GM12878 (cell line): ENCODE measurements at regions not wholly inside any gene's neighbourhood (a gene's known extent, or its start where the extent isn't known, plus 50 kb on each side); places are given as distances from the start of the nearest gene placed in this dataset.
A peak's percentile ranks its signal among the peaks of the same experiment; 100 is the strongest.

ENCODE experiments used
- CREM ChIP-seq: IDR thresholded peaks from 2 replicates; pipeline ENCODE4 v1.6.1; 2014; ENCODE audit warnings: antibody characterized with exemption, low read depth
- CTCF ChIP-seq, 3 experiments: IDR thresholded peaks in 2 of 3; conservative IDR thresholded peaks in 1 of 3; 2 replicates each; pipeline ENCODE4 v1.5.1; 2011; ENCODE audit warnings: low read depth in 3 of 3, low read length in 3 of 3, mild to moderate bottlenecking in 3 of 3, control low read depth in 2 of 3, moderate library complexity in 2 of 3, inconsistent platforms in 1 of 3, mixed read lengths in 1 of 3; ENCODE audit not compliant: control insufficient read depth in 2 of 3, insufficient read depth in 1 of 3; ENCODE audit errors: extremely low read depth in 1 of 3
- EGR1 ChIP-seq, 2 experiments: IDR thresholded peaks; 1 replicate in 1 of 2; 2 replicates in 1 of 2; pipeline ENCODE4 v1.6.1; 2011 to 2012; ENCODE audit warnings: low read depth in 2 of 2, low read length in 2 of 2, borderline replicate concordance in 1 of 2, mild to moderate bottlenecking in 1 of 2, moderate library complexity in 1 of 2
- ETV6 ChIP-seq, 2 experiments: fragments of 450-650 bp in 1 of 2; IDR thresholded peaks in 1 of 2; conservative IDR thresholded peaks in 1 of 2; 2 replicates each; pipeline ENCODE4 v1.6.1; 2014; ENCODE audit warnings: antibody characterized with exemption in 1 of 2, borderline replicate concordance in 1 of 2, low read depth in 1 of 2, mild to moderate bottlenecking in 1 of 2, moderate library complexity in 1 of 2
- MLLT1 ChIP-seq: fragments of 450-650 bp; IDR thresholded peaks from 2 replicates; pipeline ENCODE4 v1.6.1; 2016; ENCODE audit warnings: mild to moderate bottlenecking
- RAD21 ChIP-seq: IDR thresholded peaks from 2 replicates; pipeline ENCODE4 v1.6.1; 2011; ENCODE audit warnings: mild to moderate bottlenecking, low read depth, low read length, moderate library complexity; ENCODE audit not compliant: insufficient read depth
- STAT3 ChIP-seq: IDR thresholded peaks from 2 replicates; pipeline ENCODE4 v1.6.1; 2011; ENCODE audit warnings: low read depth, low read length, improper control_type of control experiment

GRCh38 chr13:50123862-50124535, 108.8 kb downstream of the KCNRG start:
- TF ChIP-seq EGR1 (IDR thresholded peaks at IDR 0.05; ENCODE audit: borderline replicate concordance in 1 of 2, low read depth in 2 of 2, low read length in 2 of 2) (no peak; a peak in 1 of 3 replicates), STAT3 (no peak), MLLT1 (no peak), CTCF (IDR thresholded peaks at IDR 0.05 in 2 of 3, conservative IDR thresholded peaks at IDR 0.05 in 1 of 3; ENCODE audit: control insufficient read depth in 2 of 3, extremely low read depth in 1 of 3, insufficient read depth in 1 of 3, low read depth in 3 of 3, low read length in 3 of 3) (peak in 1 of 3 experiments; percentile 10; a peak in 1 of 6 replicates), ETV6 (conservative IDR thresholded peaks at IDR 0.05 in 1 of 2, IDR thresholded peaks at IDR 0.05 in 1 of 2; ENCODE audit: borderline replicate concordance in 1 of 2, low read depth in 1 of 2) (no peak), RAD21 (no peak), CREM (peak; percentile 76)
